ENCODE measurements at regions not wholly inside any gene's neighbourhood (a gene's known extent, or its start where the extent isn't known, plus 50 kb on each side); places are given as distances from the start of the nearest gene placed in this dataset.

GRCh38 chr14:94974893-94975292 lies 182.4 kb downstream of the DICER1 start:
- Mint-ChIP-seq H3K36me3 (no peaks in the 10 kb centered on the region), H3K9me3 (peaks cover 4% of the 10 kb centered on the region), H3K27me3 (ENCODE audit: low read depth) (no peaks in the 10 kb centered on the region), H3K4me1 (0 out of 2 replicates have a peak, but pooled peaks cover under 1% of the 10 kb centered on the region), H3K4me3 (no peak overlapping the region), H3K27ac (no peak overlapping the region)
- ChIA-PET POLR2A (no interaction called here), CTCF (no interaction called here)
- no peak for DNase-seq (ENCODE audit: low spot score)
- TF ChIP-seq NFYB (CRISPR knock-in tag; conservative IDR thresholded peaks at IDR 0.05; ENCODE audit: low read depth) (no peak), ZMAT4 (CRISPR knock-in tag; IDR thresholded peaks at IDR 0.05) (no peak), ARID4B (CRISPR knock-in tag; IDR thresholded peaks at IDR 0.05; ENCODE audit: borderline replicate concordance) (no peak), MXD4 (CRISPR knock-in tag; IDR thresholded peaks at IDR 0.05; ENCODE audit: borderline replicate concordance) (no peak), ATF2 (CRISPR knock-in tag; IDR thresholded peaks at IDR 0.05; ENCODE audit: borderline replicate concordance, low read depth) (no peak), TP53 (CRISPR knock-in tag; IDR thresholded peaks at IDR 0.05) (no peak), SMAD3 (CRISPR knock-in tag; IDR thresholded peaks at IDR 0.05; ENCODE audit: borderline replicate concordance) (no peak), ATF3 (CRISPR knock-in tag; conservative IDR thresholded peaks at IDR 0.05) (no peak), ZNF396 (CRISPR knock-in tag; IDR thresholded peaks at IDR 0.05; ENCODE audit: borderline replicate concordance) (no peak), PRDM15 (CRISPR knock-in tag; IDR thresholded peaks at IDR 0.05) (no peak), ATF6 (CRISPR knock-in tag; IDR thresholded peaks at IDR 0.05) (no peak), ZNF671 (CRISPR knock-in tag; IDR thresholded peaks at IDR 0.05) (no peak)
- no peak for ATAC-seq

- Mint-ChIP-seq H3K4me3 (no peak overlapping the region), H3K27me3 (ENCODE audit: low read depth) (no peaks in the 10 kb centered on the region), H3K27ac (no peak overlapping the region), H3K36me3 (no peaks in the 10 kb centered on the region), H3K9me3 (peaks cover 4% of the 10 kb centered on the region), H3K4me1 (no peaks in the 10 kb centered on the region)
- CTCF ChIA-PET: no interaction called here
- POLR2A ChIA-PET: no interaction called here
- no peak for ATAC-seq
- no peak for DNase-seq (ENCODE audit: low spot score)
- TF ChIP-seq NR3C1 (CRISPR knock-in tag; conservative IDR thresholded peaks at IDR 0.05; ENCODE audit: low read depth): no peak
- TF ChIP-seq FOXJ3 (CRISPR knock-in tag; IDR thresholded peaks at IDR 0.05; ENCODE audit: borderline replicate concordance): no peak
- TF ChIP-seq NFATC4 (CRISPR knock-in tag; IDR thresholded peaks at IDR 0.05): no peak
- no peak for TF ChIP-seq TEAD4 (CRISPR knock-in tag; IDR thresholded peaks at IDR 0.05)
- no peak for TF ChIP-seq ESRRA (CRISPR knock-in tag; IDR thresholded peaks at IDR 0.05; ENCODE audit: borderline replicate concordance)
- TF ChIP-seq ZNF232 (CRISPR knock-in tag; IDR thresholded peaks at IDR 0.05): no peak
- TF ChIP-seq JAZF1 (CRISPR knock-in tag; IDR thresholded peaks at IDR 0.05): no peak
- TF ChIP-seq ZNF425 (CRISPR knock-in tag; conservative IDR thresholded peaks at IDR 0.05): no peak
- no peak for TF ChIP-seq SP1 (CRISPR knock-in tag; conservative IDR thresholded peaks at IDR 0.05)
Observed at GRCh38 chr14:94974422-94974821, 182.9 kb downstream of the DICER1 start.

All from WTC11 (cell line).